ENCODE measurements at regions not wholly inside any gene's neighbourhood (a gene's known extent, or its start where the extent isn't known, plus 50 kb on each side); places are given as distances from the start of the nearest gene placed in this dataset.
A peak's percentile ranks its signal among the peaks of the same experiment; 100 is the strongest.

- no peak for DNase-seq
Measured at GRCh38 chr14:94717808-94718207, 52.1 kb downstream of the GSC start.

GRCh38 chr14:94716976-94717375 is 52.9 kb downstream of the GSC start:
- no peak for DNase-seq

- DNase-seq: no peak
Measured at GRCh38 chr14:94713115-94713514, 56.8 kb downstream of the GSC start.

- DNase-seq: no peak
Measured at GRCh38 chr14:94710731-94711130, 59.2 kb downstream of the GSC start.

- DNase-seq: no peak
Measured at GRCh38 chr14:94707494-94707893, 62.4 kb downstream of the GSC start.

- DNase-seq: no peak
Measured at GRCh38 chr14:94706133-94706532, 63.8 kb downstream of the GSC start.

- no peak for DNase-seq
Measured at GRCh38 chr14:94702629-94703028, 67.3 kb downstream of the GSC start.

- no peak for DNase-seq
Measured at GRCh38 chr14:94701861-94702370, 68.0 kb downstream of the GSC start.

- DNase-seq: no peak
Measured at GRCh38 chr14:94700336-94700735, 69.6 kb downstream of the GSC start.

GRCh38 chr14:94699831-94700230 is 70.1 kb downstream of the GSC start:
- no peak for DNase-seq

GRCh38 chr14:94697773-94698556 is 71.9 kb downstream of the GSC start:
- no peak for DNase-seq

GRCh38 chr14:94696518-94696917 is 73.4 kb downstream of the GSC start:
- DNase-seq: no peak

GRCh38 chr14:94695231-94695630 is 74.7 kb downstream of the GSC start:
- no peak for DNase-seq

GRCh38 chr14:94691660-94692034 is 78.3 kb downstream of the GSC start:
- no peak for DNase-seq

GRCh38 chr14:94690896-94691659 is 78.8 kb downstream of the GSC start:
- DNase-seq: no peak

- no peak for DNase-seq
Measured at GRCh38 chr14:94690486-94690885, 78.3 kb downstream of the SERPINA3 start.

- DNase-seq: no peak
Measured at GRCh38 chr14:94689985-94690400, 77.8 kb downstream of the SERPINA3 start.

GRCh38 chr14:94689218-94689984 is 77.2 kb downstream of the SERPINA3 start:
- DNase-seq: peak; percentile 52

- no peak for DNase-seq
Measured at GRCh38 chr14:94686511-94687160, 74.4 kb downstream of the SERPINA3 start.

GRCh38 chr14:94685681-94686485 is 73.7 kb downstream of the SERPINA3 start:
- no peak for DNase-seq

GRCh38 chr14:94685166-94685581 is 73.0 kb downstream of the SERPINA3 start:
- no peak for DNase-seq

- no peak for DNase-seq
Measured at GRCh38 chr14:94682736-94683135, 70.5 kb downstream of the SERPINA3 start.
